SK-N-SH (cell line): ENCODE measurements at regions not wholly inside any gene's neighbourhood (a gene's known extent, or its start where the extent isn't known, plus 50 kb on each side); places are given as distances from the start of the nearest gene placed in this dataset.

Source experiments
- CTCF ChIA-PET: fragments of 300-600, 350-600 bp; formaldehyde crosslinking; extraction: SDS; loops from one replicate; lab custom pipeline; 2021; lab: Yijun Ruan, JAX
- POLR2A ChIA-PET: fragments of 350-600 bp; sonication (Branson Sonifier 250); formaldehyde crosslinking; extraction: SDS; loops from one replicate; lab custom pipeline; 2020; ENCODE audit warnings: antibody characterized with exemption, inconsistent platforms; lab: Yijun Ruan, JAX
- DNase-seq: peaks from one replicate; pipeline ENCODE4 v3.0.0; 2012
- H2AFZ ChIP-seq: fragments of 200-600 bp; sonication (generic); 2 replicates; pipeline ENCODE4 v1.8.1; 2016; ENCODE audit warnings: antibody characterized with exemption, mild to moderate bottlenecking, low read depth
- H3F3A ChIP-seq: fragments of 200-600 bp; sonication (generic); replicated peaks from 2 replicates; pipeline ENCODE3; 2016; ENCODE audit warnings: antibody characterized with exemption, mild to moderate bottlenecking; ENCODE audit not compliant: insufficient read depth
- H3K27ac ChIP-seq, 2 experiments: fragments of 200-500 bp in 1 of 2; fragments of 200-600 bp in 1 of 2; sonication (Bioruptor generic) in 1 of 2; sonication (generic), shearing (Covaris generic) in 1 of 2; 2 replicates each; pipeline versions ENCODE4 v1.5.1 to v1.6.1; 2014 to 2016; ENCODE audit warnings: low read depth in 2 of 2, inconsistent platforms in 1 of 2, low read length in 1 of 2, mild to moderate bottlenecking in 1 of 2, mixed read lengths in 1 of 2
- H3K27me3 ChIP-seq: fragments of 200-600 bp; sonication (generic), shearing (Covaris generic); 2 replicates; pipeline ENCODE4 v1.6.1; 2016; ENCODE audit warnings: mixed run types; ENCODE audit not compliant: insufficient read depth
- H3K36me3 ChIP-seq, 2 experiments: fragments of 200-500 bp in 1 of 2; fragments of 200-600 bp in 1 of 2; sonication (Bioruptor generic) in 1 of 2; sonication (generic) in 1 of 2; replicated peaks in 1 of 2; 2 replicates each; pipeline versions ENCODE3 to v1.5.1; 2014 to 2016; ENCODE audit warnings: low read length in 1 of 2, mild to moderate bottlenecking in 1 of 2; ENCODE audit not compliant: insufficient read depth in 2 of 2, control insufficient read depth in 1 of 2
- H3K4me1 ChIP-seq, 2 experiments: fragments of 200-500 bp in 1 of 2; fragments of 200-600 bp in 1 of 2; sonication (Bioruptor generic) in 1 of 2; sonication (generic), shearing (Covaris generic) in 1 of 2; 2 replicates each; pipeline versions ENCODE4 v1.5.1 to v1.6.1; 2014 to 2016; ENCODE audit warnings: low read depth in 1 of 2, low read length in 1 of 2, mixed run types in 1 of 2; ENCODE audit not compliant: insufficient read depth in 2 of 2, control insufficient read depth in 1 of 2
- H3K4me2 ChIP-seq: fragments of 200-600 bp; sonication (generic), shearing (Covaris generic); 2 replicates; pipeline ENCODE4 v1.6.1; 2017; ENCODE audit warnings: mixed run types
- H3K4me3 ChIP-seq, 2 experiments: fragments of 200-500 bp in 1 of 2; fragments of 200-600 bp in 1 of 2; sonication (Bioruptor generic) in 1 of 2; sonication (generic), shearing (Covaris generic) in 1 of 2; 2 replicates each; pipeline versions ENCODE4 v1.5.1 to v1.8.1; 2014 to 2016; ENCODE audit warnings: low read depth in 2 of 2, inconsistent platforms in 1 of 2, low read length in 1 of 2, mild to moderate bottlenecking in 1 of 2, mixed read lengths in 1 of 2, moderate library complexity in 1 of 2
- H3K79me2 ChIP-seq: fragments of 200-600 bp; sonication (generic); 2 replicates; pipeline ENCODE4 v1.8.1; 2017; ENCODE audit warnings: mild to moderate bottlenecking; ENCODE audit not compliant: insufficient read depth
- H3K9ac ChIP-seq: fragments of 200-600 bp; sonication (generic); 2 replicates; pipeline ENCODE4 v1.6.1; 2017; ENCODE audit warnings: mixed run types
- H3K9me2 ChIP-seq: fragments of 200-600 bp; sonication (generic); 2 replicates; pipeline ENCODE4 v1.6.1; 2017; ENCODE audit warnings: mixed run types
- H3K9me3 ChIP-seq: fragments of 200-600 bp; sonication (generic); 2 replicates; pipeline ENCODE4 v1.6.1; 2017; ENCODE audit warnings: mixed run types, mild to moderate bottlenecking, moderate library complexity
- H4K20me1 ChIP-seq: fragments of 200-600 bp; sonication (generic); 2 replicates; pipeline ENCODE4 v1.6.1; 2017; ENCODE audit warnings: mild to moderate bottlenecking, mixed run types; ENCODE audit not compliant: insufficient read depth
- CHD2 ChIP-seq: fragments of 150-350 bp; IDR thresholded peaks from 2 replicates; pipeline ENCODE4 v1.6.1; 2018; ENCODE audit warnings: low read length; ENCODE audit not compliant: partially characterized antibody
- EZH2phosphoT487 ChIP-seq: fragments of 200-600 bp; sonication (generic); IDR thresholded peaks from 2 replicates; pipeline ENCODE4 v1.6.1; 2017; ENCODE audit warnings: low read depth, mixed run types, mild to moderate bottlenecking, antibody characterized with exemption, moderate library complexity, borderline replicate concordance
- FOSL2 ChIP-seq: IDR thresholded peaks from 2 replicates; pipeline ENCODE4 v1.4.0; 2012; ENCODE audit warnings: low read depth, mild to moderate bottlenecking, moderate library complexity, borderline replicate concordance
- GABPA ChIP-seq: IDR thresholded peaks from 2 replicates; pipeline ENCODE4 v1.4.0; 2012; ENCODE audit warnings: low read depth, mild to moderate bottlenecking
- MEF2A ChIP-seq: IDR thresholded peaks from 2 replicates; pipeline ENCODE4 v1.4.0; 2012; ENCODE audit warnings: low read depth, borderline replicate concordance
- NFIC ChIP-seq: IDR thresholded peaks from 2 replicates; pipeline ENCODE4 v1.4.0; 2012; ENCODE audit warnings: borderline replicate concordance
- POLR2AphosphoS5 ChIP-seq: IDR thresholded peaks from 2 replicates; pipeline ENCODE4 v1.6.1; 2012; ENCODE audit warnings: low read depth, low read length
- TAF1 ChIP-seq: IDR thresholded peaks from 2 replicates; pipeline ENCODE4 v1.6.1; 2012; ENCODE audit warnings: low read depth, mild to moderate bottlenecking, low read length, moderate library complexity, borderline replicate concordance
- TCF12 ChIP-seq: IDR thresholded peaks from 2 replicates; pipeline ENCODE4 v1.4.0; 2012
- YY1 ChIP-seq: IDR thresholded peaks from 2 replicates; pipeline ENCODE4 v1.4.0; 2012; ENCODE audit warnings: low read depth, mild to moderate bottlenecking
- WGBS: methylation state at CpG from one replicate; pipeline ENCODE4 v1.1.6; 2017; ENCODE audit warnings: low lambda C conversion rate; 5-methylcytosine and 5-hydroxymethylcytosine counted together
- TF ChIP-seq, protein P1 (sequence below): IDR thresholded peaks from 2 replicates; pipeline ENCODE4 v1.6.1; 2012; ENCODE audit warnings: mild to moderate bottlenecking, low read depth, low read length, moderate library complexity

DNA sequence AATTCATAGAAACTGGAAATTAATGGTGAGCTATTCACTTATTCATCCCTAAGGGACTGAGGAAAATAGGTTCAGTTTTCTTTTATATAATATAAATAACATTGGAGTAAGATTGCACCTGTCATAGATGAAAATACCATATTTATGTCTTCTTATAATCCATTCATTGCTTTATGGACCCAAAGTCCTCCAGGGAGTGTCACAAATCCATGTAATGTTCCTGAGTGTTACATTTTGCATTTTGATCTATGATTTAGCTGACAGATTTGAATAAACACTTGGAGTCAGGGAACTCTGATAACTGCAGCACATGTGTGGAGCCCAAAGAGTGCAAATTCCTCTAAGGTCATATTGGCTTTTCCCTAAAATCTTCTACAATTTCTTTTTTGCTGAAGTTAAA, 484.3 kb downstream of the MDFIC start:
- Histone ChIP-seq H3K27me3 (no peaks in the 10 kb centered on the region), H3K4me3 (no peak overlapping the region), H3K79me2 (no peaks in the 10 kb centered on the region), H3K27ac (no peak overlapping the region), H3K9ac (no peak overlapping the region), H4K20me1 (no peaks in the 10 kb centered on the region), H3K4me2 (no peak overlapping the region), H3K36me3 (no peaks in the 10 kb centered on the region), H2AFZ (no peak overlapping the region), H3F3A (no peaks in the 10 kb centered on the region), H3K9me3 (no peaks in the 10 kb centered on the region), H3K4me1 (no peaks in the 10 kb centered on the region), H3K9me2 (no peaks in the 10 kb centered on the region; the same call in 1 of the 2 replicates)
- CTCF ChIA-PET = interaction anchor here (0.8 to 1.9 kb wide), 3 partner anchors 9 to 717 kb away, joined by 3 to 6 read pairs (median 3); no protein-coding TSS in a partner anchor
- DNase-seq = no peak
- TF ChIP-seq POLR2AphosphoS5 (no peak), GABPA (no peak)
- POLR2A ChIA-PET = no interaction called here

DNA sequence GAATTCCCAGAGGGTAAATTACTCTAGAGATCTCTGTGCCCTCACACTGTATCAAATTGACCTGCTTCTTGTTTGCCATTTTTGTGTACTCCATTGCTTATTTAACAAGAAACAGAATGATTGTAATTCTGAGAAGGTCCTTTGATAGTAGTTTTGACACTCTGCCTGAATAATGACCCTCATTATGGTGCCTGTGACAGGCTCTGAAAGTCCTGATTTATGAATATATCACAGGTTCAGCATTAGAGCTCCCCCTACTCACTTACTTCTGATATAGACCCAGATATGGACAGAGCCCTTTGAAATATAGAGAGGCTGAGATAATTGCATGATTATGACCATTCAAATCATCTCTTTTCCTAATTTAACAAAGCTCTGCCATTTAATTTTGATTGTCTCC, 465.2 kb downstream of the MDFIC start:
- no peak overlapping the region for H3K4me3 ChIP-seq
- no peak overlapping the region for H3K4me2 ChIP-seq
- no peak overlapping the region for H3K27ac ChIP-seq
- no peaks in the 10 kb centered on the region for H3F3A ChIP-seq
- no peaks in the 10 kb centered on the region for H3K27me3 ChIP-seq
- no peaks in the 10 kb centered on the region for H3K79me2 ChIP-seq
- no peaks in the 10 kb centered on the region for H4K20me1 ChIP-seq
- H2AFZ ChIP-seq = no peak overlapping the region
- DNase-seq = no peak
- ChIA-PET CTCF (interaction anchor here (0.9 kb wide), 1 partner anchor 9 kb away, joined by 3 read pairs; no protein-coding TSS in a partner anchor), POLR2A (no interaction called here)
- H3K9ac ChIP-seq = no peak overlapping the region
- TF ChIP-seq TAF1 = no peak
- no peak for TF ChIP-seq TCF12
- TF ChIP-seq, protein P1, sequence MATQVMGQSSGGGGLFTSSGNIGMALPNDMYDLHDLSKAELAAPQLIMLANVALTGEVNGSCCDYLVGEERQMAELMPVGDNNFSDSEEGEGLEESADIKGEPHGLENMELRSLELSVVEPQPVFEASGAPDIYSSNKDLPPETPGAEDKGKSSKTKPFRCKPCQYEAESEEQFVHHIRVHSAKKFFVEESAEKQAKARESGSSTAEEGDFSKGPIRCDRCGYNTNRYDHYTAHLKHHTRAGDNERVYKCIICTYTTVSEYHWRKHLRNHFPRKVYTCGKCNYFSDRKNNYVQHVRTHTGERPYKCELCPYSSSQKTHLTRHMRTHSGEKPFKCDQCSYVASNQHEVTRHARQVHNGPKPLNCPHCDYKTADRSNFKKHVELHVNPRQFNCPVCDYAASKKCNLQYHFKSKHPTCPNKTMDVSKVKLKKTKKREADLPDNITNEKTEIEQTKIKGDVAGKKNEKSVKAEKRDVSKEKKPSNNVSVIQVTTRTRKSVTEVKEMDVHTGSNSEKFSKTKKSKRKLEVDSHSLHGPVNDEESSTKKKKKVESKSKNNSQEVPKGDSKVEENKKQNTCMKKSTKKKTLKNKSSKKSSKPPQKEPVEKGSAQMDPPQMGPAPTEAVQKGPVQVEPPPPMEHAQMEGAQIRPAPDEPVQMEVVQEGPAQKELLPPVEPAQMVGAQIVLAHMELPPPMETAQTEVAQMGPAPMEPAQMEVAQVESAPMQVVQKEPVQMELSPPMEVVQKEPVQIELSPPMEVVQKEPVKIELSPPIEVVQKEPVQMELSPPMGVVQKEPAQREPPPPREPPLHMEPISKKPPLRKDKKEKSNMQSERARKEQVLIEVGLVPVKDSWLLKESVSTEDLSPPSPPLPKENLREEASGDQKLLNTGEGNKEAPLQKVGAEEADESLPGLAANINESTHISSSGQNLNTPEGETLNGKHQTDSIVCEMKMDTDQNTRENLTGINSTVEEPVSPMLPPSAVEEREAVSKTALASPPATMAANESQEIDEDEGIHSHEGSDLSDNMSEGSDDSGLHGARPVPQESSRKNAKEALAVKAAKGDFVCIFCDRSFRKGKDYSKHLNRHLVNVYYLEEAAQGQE = no peak
- no peak for TF ChIP-seq GABPA
- TF ChIP-seq FOSL2 = no peak
- TF ChIP-seq EZH2phosphoT487 = no peak
- no peak for TF ChIP-seq POLR2AphosphoS5
- no peak for TF ChIP-seq YY1
- no peaks in the 10 kb centered on the region for H3K36me3 ChIP-seq
- H3K9me3 ChIP-seq = no peaks in the 10 kb centered on the region
- H3K4me1 ChIP-seq = no peaks in the 10 kb centered on the region
- no peaks in the 10 kb centered on the region for H3K9me2 ChIP-seq

DNA sequence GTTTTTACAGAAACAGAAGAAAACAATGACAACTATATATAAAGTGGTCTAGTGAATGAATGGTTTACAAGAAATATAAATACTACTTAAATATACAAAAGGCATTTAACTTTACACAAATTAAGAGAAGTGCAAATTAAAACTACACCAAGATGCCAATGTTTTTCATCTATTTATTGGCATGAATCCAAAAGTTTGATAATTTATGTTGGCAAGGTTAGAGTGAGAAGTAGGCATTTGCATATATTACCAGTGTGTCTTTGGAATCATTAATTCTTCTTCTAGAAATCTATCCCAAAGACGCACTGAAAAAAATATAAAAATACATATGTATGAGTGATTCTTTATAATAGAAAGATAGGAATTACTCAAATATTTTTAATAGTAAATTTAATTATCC, 457.4 kb downstream of the MDFIC start:
- no peaks in the 10 kb centered on the region for H4K20me1 ChIP-seq
- ChIA-PET POLR2A (no interaction called here), CTCF (no interaction called here)
- no peaks in the 10 kb centered on the region for H3K27me3 ChIP-seq
- no peak overlapping the region for H2AFZ ChIP-seq
- H3K36me3 ChIP-seq = no peaks in the 10 kb centered on the region
- H3K9ac ChIP-seq = no peak overlapping the region
- H3K9me3 ChIP-seq = no peaks in the 10 kb centered on the region
- no peak overlapping the region for H3K4me2 ChIP-seq
- H3K9me2 ChIP-seq = no peaks in the 10 kb centered on the region; the same call in 1 of the 2 replicates
- no peak overlapping the region for H3K4me3 ChIP-seq
- no peak for TF ChIP-seq CHD2
- TF ChIP-seq NFIC = no peak
- no peak for TF ChIP-seq MEF2A
- H3K27ac ChIP-seq = no peak overlapping the region
- no peaks in the 10 kb centered on the region for H3K4me1 ChIP-seq
- no peak for DNase-seq
- H3F3A ChIP-seq = no peaks in the 10 kb centered on the region
- no peaks in the 10 kb centered on the region for H3K79me2 ChIP-seq
- WGBS = 45% methylated on average over 1 of the region's 1 CpG
